Esophagus muscularis mucosa (tissue), 4 donors: ENCODE measurements at regions not wholly inside any gene's neighbourhood (a gene's known extent, or its start where the extent isn't known, plus 50 kb on each side); places are given as distances from the start of the nearest gene placed in this dataset.

ENCODE experiments used
- DNase-seq: peaks from one replicate; pipeline ENCODE4 v3.0.0-alpha.2; 2017; ENCODE audit errors: extremely low spot score
- H3K27ac ChIP-seq, 4 donors: fragments of 200-600 bp; sonication (generic); replicated peaks in 1 of 4; 1 replicate in 3 of 4; 2 replicates in 1 of 4; pipeline ENCODE4 v1.5.1; 2016 to 2019; ENCODE audit warnings: mild to moderate bottlenecking in 1 of 4
- H3K27me3 ChIP-seq, 4 donors: fragments of 200-600 bp; sonication (generic); one replicate each; pipeline versions ENCODE4 v1.5.1 to v1.6.0; 2016 to 2019
- H3K36me3 ChIP-seq, 4 donors: fragments of 200-600 bp; sonication (generic); one replicate each; pipeline ENCODE4 v1.5.1; 2016 to 2019
- H3K4me1 ChIP-seq, 4 donors: fragments of 200-600 bp; sonication (generic); one replicate each; pipeline ENCODE4 v1.5.1; 2016 to 2019
- H3K4me3 ChIP-seq, 4 donors: fragments of 200-600 bp; sonication (generic); 1 replicate in 2 of 4; 2 replicates in 2 of 4; pipeline ENCODE4 v1.5.1; 2016 to 2019; ENCODE audit warnings: mild to moderate bottlenecking in 4 of 4, moderate library complexity in 1 of 4
- H3K9me3 ChIP-seq, 4 donors: fragments of 200-600 bp; sonication (generic); 1 replicate in 3 of 4; 2 replicates in 1 of 4; pipeline ENCODE4 v1.5.1; 2016 to 2019
- EP300 ChIP-seq: sonication (generic); formaldehyde crosslinking; IDR thresholded peaks from one replicate; pipeline ENCODE4 v1.6.1; 2017; ENCODE audit warnings: antibody characterized with exemption
- POLR2A ChIP-seq: fragments of 450-650 bp; IDR thresholded peaks from one replicate; pipeline ENCODE4 v1.6.1; 2017; ENCODE audit warnings: antibody characterized with exemption, moderate library complexity, mild to moderate bottlenecking, low read depth
- POLR2AphosphoS5 ChIP-seq, 2 donors: sonication (generic); formaldehyde crosslinking; IDR thresholded peaks; one replicate each; pipeline ENCODE4 v1.6.1; 2017; ENCODE audit warnings: antibody characterized with exemption in 2 of 2
- WGBS: methylation state at CpG from one replicate; pipeline ENCODE4 v1.1.5; 2018; 5-methylcytosine and 5-hydroxymethylcytosine counted together
- intact Hi-C: fragments of 100-400 bp; cut with DNase I; formaldehyde crosslinking; loops from one replicate; pipeline ENCODE4 v1.15.1; 2023
- TF ChIP-seq, protein P1 (sequence below), 3 experiments: fragments of 200-600 bp in 2 of 3; fragments of 450-650 bp in 1 of 3; sonication (generic) in 2 of 3; IDR thresholded peaks; one replicate each; pipeline ENCODE4 v1.5.1; 2017 to 2019; ENCODE audit warnings: antibody characterized with exemption in 3 of 3, mild to moderate bottlenecking in 2 of 3, moderate library complexity in 1 of 3

DNA sequence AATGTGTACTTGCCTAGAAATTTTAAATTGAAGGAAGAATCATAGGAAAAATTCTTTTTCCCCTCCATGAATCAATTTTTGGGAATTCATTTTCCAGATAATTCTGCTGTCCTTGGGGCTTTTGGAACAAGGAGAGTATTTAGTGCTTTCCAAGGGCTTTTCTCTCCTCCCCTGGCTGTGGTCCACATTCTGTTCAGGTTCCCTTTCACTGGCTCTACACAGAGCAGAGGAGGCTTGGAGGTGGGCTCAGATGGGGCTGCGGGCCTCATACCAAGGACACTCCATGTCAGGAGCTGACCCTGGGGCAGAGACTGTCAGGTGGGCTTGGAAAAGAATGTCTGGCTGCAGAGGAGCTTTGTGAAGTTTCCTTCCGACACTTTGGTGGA is 128.1 kb downstream of the GADD45G start:
- Histone ChIP-seq H3K27me3 (no peaks in the 10 kb centered on the region), H3K4me1 (peaks cover 28 to 30% (median 29%) of the 10 kb centered on the region in 4 donors), H3K9me3 (no peaks in the 10 kb centered on the region), H3K4me3 (no peak overlapping the region), H3K36me3 (no peaks in the 10 kb centered on the region), H3K27ac (peak overlapping the region in 2 of 4 donors; percentile 14 to 35)
- TF ChIP-seq, protein P1, sequence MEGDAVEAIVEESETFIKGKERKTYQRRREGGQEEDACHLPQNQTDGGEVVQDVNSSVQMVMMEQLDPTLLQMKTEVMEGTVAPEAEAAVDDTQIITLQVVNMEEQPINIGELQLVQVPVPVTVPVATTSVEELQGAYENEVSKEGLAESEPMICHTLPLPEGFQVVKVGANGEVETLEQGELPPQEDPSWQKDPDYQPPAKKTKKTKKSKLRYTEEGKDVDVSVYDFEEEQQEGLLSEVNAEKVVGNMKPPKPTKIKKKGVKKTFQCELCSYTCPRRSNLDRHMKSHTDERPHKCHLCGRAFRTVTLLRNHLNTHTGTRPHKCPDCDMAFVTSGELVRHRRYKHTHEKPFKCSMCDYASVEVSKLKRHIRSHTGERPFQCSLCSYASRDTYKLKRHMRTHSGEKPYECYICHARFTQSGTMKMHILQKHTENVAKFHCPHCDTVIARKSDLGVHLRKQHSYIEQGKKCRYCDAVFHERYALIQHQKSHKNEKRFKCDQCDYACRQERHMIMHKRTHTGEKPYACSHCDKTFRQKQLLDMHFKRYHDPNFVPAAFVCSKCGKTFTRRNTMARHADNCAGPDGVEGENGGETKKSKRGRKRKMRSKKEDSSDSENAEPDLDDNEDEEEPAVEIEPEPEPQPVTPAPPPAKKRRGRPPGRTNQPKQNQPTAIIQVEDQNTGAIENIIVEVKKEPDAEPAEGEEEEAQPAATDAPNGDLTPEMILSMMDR (IDR thresholded peaks at IDR 0.05): no peak
- TF ChIP-seq POLR2A (no peak), EP300 (no peak), POLR2AphosphoS5 (IDR thresholded peaks at IDR 0.05) (no peak)
- DNase-seq: no peak
- intact Hi-C loops: loop anchor here (5.0 kb wide), 1 partner anchor 101 kb away; no protein-coding TSS in a partner anchor
- WGBS: 84% methylated on average over 2 of the region's 2 CpGs

DNA sequence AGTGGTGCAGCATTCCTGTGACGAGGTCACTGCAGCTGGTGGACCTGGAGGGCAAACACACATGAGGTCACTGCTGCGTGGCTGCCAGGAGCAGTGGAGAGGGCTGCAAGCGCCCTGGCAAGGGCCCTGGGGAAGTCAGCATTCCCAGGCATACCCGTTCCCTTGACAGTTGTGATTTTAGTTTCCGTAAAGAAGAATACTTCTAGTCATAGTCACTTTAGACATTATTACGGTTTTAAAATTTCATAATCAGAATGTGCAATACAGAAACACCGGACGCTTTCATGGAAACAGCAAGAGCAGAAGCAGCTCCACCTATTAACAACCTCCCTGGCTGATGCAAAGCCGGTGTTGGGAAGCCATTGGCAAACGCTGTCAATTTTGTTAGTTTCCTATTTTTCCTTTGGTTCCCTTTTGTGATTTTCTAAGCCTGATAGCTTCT is 129.8 kb downstream of the GADD45G start:
- peaks cover 28 to 31% (median 29%) of the 10 kb centered on the region in 4 donors for H3K4me1 ChIP-seq

DNA sequence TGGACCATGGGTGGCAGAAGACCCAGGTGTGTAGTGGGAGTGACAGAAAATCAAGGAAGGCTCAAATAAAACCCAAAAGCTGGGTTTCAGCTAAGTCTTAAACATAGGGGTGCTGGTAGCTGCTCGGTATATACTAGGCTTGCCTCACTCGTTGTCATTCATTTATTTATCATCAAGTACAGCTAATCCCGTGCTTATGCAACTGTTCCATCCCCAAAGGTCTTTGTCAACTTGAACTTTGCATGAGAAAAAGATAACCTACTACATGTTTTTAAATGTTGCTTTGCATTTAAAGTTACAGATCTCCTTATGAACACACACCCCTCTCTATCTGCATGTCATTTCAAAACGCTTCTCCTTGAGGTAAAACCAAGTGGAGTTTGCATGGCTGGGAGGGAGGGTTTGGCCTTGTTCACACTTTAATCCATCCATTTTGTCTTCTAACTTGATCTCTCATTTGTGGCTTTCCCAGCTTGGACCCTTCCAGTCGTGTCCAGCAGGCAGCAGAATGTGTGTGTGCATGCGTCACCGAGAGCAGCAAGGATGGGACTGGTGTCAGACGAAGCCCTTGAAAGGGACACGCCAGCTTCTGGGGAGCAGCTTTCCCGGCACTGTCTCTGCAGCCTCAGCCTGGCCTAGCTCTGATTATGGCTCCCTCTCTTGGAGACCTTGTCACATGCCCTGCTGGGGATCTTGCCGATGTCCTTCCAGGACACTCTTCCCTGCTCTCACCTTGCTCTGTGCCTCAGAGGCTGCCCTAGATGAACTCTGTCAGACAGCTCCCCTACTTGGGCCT is 133.5 kb downstream of the GADD45G start:
- Histone ChIP-seq H3K27me3 (no peaks in the 10 kb centered on the region), H3K4me1 (peaks cover 7 to 12% (median 8%) of the 10 kb centered on the region in 4 donors), H3K36me3 (no peaks in the 10 kb centered on the region), H3K9me3 (no peaks in the 10 kb centered on the region), H3K4me3 (no peak overlapping the region), H3K27ac (no peak overlapping the region)
- intact Hi-C loops: no loop called here
- TF ChIP-seq POLR2AphosphoS5 (IDR thresholded peaks at IDR 0.05) (no peak), EP300 (no peak), POLR2A (no peak)
- TF ChIP-seq, protein P1 (IDR thresholded peaks at IDR 0.05): no peak
- WGBS: 91% methylated on average over 8 of the region's 11 CpGs
- no peak for DNase-seq

More for the DNA sequence above, 129.8 kb downstream of the GADD45G start:
- H3K27ac ChIP-seq: no peak overlapping the region
- no peak overlapping the region for H3K4me3 ChIP-seq
- WGBS: 80% methylated on average over 10 of the region's 10 CpGs
- no peak for DNase-seq
- H3K27me3 ChIP-seq: no peaks in the 10 kb centered on the region
- TF ChIP-seq, protein P1 (IDR thresholded peaks at IDR 0.05): no peak
- intact Hi-C loops: loop anchor here (5.0 kb wide), 1 partner anchor 102 kb away; no protein-coding TSS in a partner anchor
- no peaks in the 10 kb centered on the region for H3K9me3 ChIP-seq
- H3K36me3 ChIP-seq: no peaks in the 10 kb centered on the region

DNA sequence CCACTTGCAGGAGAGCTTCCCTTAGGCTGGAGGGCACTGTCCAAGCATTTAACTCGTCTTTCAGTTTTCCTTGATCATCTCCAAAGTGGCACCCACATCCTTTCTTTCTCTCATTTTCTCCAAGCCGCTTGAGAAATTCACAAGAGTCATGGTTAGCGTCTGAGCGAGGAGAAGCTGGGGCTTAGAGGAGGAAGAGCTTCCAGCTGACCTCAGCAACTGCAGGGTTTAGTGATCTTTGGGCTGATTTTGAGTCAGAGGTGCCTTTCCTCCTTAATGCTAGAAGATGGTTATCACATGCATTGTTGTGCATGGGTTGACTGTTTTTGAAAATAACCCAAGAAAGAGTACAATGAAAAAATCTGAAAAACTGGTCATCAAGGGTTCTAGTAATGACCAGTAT is 134.7 kb downstream of the GADD45G start:
- Histone ChIP-seq H3K27me3 (no peaks in the 10 kb centered on the region), H3K4me1 (peaks cover 5 to 8% (median 5%) of the 10 kb centered on the region in 4 donors), H3K27ac (no peak overlapping the region), H3K36me3 (no peaks in the 10 kb centered on the region), H3K9me3 (peaks cover 0 to 1% (median 0%) of the 10 kb centered on the region in 4 donors), H3K4me3 (no peak overlapping the region)
- WGBS: 84% methylated on average over 4 of the region's 4 CpGs
- intact Hi-C loops: no loop called here
- no peak for DNase-seq
- TF ChIP-seq EP300 (no peak), POLR2A (no peak), POLR2AphosphoS5 (IDR thresholded peaks at IDR 0.05) (no peak)
- TF ChIP-seq, protein P1 (IDR thresholded peaks at IDR 0.05): no peak
